ENCODE measurements at regions not wholly inside any gene's neighbourhood (a gene's known extent, or its start where the extent isn't known, plus 50 kb on each side); places are given as distances from the start of the nearest gene placed in this dataset.
A peak's percentile ranks its signal among the peaks of the same experiment; 100 is the strongest.
"Not testable (repeated sequence)": the region's sequence is repeated elsewhere in the genome, so short reads cannot be mapped to it uniquely, and the experiment has no call there.

DNA sequence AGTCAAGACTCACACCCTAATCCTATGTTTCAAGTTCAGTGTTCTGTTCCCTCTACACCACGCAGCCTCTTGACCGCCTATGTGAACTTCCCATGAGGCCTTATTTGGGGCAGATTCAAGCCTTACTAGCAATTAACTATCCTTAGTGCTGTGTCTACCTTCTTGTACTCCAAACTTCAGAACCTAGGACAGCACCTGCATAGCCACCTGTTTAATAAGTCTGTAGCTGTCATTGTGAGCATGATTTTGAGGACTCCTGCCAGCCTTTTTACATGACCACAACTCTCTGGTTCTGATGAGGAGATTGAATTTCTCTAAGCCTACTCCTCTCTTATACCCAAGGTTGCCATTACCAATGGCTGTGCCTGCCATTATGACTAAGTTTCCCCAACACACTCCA is 50.8 kb upstream of the PCSK1 start:
- DNase-seq (ENCODE audit: low read depth in 2 of 2) = peak; percentile 30 to 71

DNA sequence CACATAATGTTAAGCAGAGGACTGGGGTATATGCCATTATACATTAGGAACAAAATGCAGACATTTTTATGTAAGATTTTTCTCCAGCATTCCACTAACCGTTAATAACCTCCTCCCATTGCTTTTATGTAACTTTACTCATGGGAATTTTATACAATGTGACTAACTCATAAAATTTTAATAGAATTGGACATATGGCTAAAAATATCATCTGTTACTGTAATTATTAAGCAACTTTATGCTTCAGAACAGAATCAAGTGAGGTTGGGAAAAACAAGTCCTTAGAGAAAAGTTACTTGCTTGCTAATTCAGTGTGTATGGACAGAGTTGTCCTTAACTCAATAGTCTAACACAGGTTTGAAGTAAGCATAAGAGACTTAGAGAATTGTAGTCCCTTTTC is 54.8 kb upstream of the PCSK1 start:
- no peak for DNase-seq (ENCODE audit: low read depth in 2 of 2)

DNA sequence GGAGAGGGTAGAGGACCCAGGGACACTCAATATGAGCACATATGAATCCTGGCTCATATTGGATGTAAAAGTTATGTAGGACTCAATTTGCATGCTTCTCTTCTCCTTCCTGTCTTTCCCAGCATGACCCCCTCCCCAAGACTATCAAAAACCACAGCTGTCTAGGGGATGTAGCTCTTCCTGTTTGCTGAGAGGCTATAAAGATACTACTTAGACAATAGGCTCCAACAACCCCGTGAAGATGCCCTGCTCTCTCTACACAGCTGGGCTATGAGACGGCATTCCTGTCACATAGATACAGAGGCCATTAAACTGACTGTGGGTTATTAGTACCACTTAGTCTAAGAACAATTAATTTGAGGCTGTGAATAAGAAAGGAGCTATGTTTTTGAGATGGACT is 56.5 kb upstream of the PCSK1 start:
- no peak for DNase-seq (ENCODE audit: low read depth in 2 of 2)

DNA sequence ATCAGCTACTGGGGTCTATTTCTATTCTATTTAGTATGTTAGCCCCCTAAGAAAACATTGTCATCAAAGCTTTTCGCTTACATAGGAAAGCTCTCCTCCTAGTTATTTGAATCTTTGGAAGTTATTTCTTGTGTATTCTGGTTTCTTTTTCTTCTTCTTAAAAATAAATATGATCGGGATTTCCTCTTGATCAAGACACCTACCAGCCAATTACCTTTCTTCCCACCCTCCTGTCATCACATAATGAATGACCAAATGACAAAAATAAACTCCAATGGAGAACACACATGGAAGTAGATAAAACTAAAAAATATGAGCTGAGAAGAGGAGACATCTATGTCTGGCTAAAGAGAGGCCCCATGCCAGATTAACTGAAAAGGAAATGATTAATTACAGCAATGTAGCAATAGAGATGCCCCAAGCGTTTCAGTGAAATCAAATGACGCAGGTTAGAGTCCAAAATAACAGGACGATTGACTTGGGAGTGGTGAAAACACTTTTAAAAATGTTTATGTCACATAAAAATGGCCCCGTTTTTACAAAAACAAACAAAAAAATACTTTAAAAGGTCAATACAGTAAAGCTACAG is 59.5 kb upstream of the PCSK1 start:
- DNase-seq (ENCODE audit: low read depth in 2 of 2) = peak; percentile 2 to 5

GRCh38 chr5:96493219-96493790 is 60.3 kb upstream of the PCSK1 start:
- no peak for DNase-seq (ENCODE audit: low read depth in 2 of 2)

DNA sequence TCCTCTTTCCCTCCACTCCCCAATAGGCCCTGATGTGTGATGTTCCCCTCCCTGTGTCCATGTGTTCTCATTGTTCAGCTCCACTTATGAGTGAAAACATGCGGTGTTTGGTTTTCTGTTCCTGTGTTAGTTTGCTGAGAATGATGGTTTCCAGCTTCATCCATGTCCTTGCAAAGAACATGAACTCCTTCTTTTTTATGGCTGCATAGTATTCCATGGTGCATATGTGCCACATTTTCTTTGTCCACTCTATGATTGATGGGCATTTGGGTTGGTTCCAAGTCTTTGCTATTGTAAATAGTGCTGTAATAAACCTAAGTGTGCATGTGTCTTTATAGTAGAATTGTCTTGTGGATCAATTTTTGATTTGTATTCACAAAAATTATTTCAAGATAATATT is 62.4 kb upstream of the PCSK1 start:
- not testable (repeated sequence) for DNase-seq (ENCODE audit: low read depth in 2 of 2)

- not testable (repeated sequence) for DNase-seq (ENCODE audit: low read depth in 2 of 2)
Measured at GRCh38 chr5:96497027-96497426, 64.0 kb upstream of the PCSK1 start.

DNA sequence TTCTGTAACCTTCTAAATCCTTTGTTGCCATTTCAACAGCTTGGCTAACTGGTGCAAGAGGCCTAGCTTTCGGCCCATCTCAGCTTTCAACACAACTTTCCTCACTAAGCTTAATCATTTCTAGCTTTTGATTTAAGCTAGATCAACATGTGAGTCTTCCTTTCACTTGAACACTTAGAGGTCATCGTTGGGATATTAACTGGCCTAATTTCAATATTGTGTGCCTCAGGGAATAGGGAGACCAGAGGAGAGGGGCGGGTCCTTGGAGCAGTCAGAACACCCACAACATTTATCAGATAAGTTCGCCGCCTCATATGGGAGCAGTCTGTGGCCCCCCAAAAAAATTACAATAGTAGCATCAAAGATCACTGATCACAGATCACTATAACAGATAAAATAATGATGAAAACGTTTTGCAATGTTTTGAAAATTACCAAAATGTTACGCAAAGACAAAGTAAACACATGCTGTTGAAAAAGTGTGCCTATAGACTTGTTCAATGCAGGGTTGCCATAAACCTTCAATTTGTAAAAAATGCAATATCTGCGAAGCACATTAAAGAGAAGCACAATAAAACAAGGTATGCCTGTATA is 66.8 kb upstream of the PCSK1 start:
- DNase-seq (ENCODE audit: low read depth in 2 of 2) = no peak

DNA sequence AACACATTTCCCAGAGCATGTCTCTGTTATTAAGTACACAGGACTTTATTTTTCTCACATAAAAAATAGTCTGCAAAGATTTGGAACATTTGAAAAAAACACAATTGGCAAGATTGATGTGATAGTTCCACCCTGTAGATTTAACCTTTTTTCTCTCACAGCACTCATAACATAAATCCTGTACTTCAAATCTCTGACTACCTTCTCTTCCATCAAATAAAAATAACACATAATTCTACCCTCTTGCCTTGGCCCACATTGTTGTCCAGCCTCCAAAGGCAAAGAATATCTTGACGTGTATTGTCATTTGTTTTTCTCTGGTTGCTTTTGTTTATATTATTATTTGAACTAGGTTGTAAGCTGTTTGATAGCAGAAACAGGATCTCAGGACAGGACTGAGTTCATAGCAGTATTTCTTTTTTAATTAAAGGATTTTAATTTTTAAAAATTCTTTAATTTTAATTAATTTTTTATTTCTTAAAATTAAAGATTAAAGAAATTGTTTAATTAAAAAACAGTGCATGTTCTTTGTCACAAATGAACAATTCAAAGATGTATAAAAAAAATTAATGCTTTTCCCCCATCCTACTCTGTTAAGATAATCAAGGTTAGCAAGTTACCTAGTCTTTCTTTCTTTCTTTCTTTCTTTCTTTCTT is 69.1 kb upstream of the PCSK1 start:
- DNase-seq (ENCODE audit: low read depth in 2 of 2) = no peak

DNA sequence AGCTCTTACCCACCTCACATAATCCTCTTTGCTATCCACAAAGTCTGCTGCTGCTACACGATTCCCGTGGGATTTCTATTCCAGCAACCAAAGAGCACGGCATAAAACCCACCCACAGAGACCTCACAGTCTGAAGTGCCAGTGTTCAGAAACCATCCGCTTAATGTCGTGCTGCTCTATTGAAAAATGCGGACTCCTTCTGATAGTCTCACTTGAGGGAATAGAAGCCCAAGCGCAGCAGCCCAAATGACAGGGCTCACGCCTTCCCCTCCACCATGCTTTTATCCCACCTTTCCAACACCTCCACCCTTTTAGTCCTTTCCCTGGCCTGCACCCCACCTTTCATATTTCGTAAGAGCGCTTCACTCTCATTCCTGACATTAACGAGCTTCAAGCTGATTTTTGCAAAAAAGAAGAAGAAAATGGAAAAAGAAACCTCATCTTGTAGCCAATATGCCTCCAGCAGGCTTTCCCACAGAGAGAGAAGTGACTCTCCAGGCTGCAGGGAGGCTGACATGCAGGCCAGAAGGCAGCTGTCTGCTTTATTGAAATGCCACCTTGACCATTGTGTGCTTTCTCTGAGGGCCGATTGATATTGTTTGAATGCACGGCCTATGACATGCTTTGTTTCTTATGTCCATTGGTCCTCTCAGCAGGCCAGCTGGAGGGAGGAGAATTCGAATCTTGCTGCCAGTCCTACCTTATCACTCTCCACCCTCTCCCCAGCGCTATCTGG is 70.6 kb upstream of the PCSK1 start:
- no peak for DNase-seq (ENCODE audit: low read depth in 2 of 2)

- DNase-seq (ENCODE audit: low read depth in 2 of 2) = no peak
Measured at GRCh38 chr5:96506376-96506775, 73.3 kb upstream of the PCSK1 start.

- DNase-seq (ENCODE audit: low read depth in 2 of 2) = no peak
Measured at GRCh38 chr5:96506866-96507527, 73.9 kb upstream of the PCSK1 start.

DNA sequence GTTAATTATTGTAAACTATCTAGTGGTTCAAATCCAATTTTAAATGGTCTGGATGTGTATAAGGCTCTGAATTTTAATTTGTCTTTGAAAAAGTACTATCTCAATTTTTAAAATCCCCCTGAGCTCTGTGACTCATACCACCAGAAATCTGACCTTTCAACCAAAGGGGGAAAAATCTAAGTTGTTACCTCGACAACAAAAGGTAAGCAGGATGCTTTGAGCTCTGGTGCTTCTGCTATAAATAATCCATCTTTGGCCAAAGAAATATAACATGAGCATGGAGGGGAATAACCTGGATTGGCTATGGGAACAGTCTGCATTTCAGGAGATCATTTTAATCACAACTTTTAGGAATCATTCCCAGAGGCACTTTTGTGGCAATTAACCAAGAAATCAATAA is 76.3 kb upstream of the PCSK1 start:
- DNase-seq (ENCODE audit: low read depth in 2 of 2) = peak in 1 of 2 donors; percentile 40

- DNase-seq (ENCODE audit: low read depth in 2 of 2) = peak in 1 of 2 donors; percentile 12
Measured at GRCh38 chr5:96509721-96510350, 76.8 kb upstream of the PCSK1 start.

GRCh38 chr5:96516631-96517071 is 83.6 kb upstream of the PCSK1 start:
- no peak for DNase-seq (ENCODE audit: low read depth in 2 of 2)

GRCh38 chr5:96517295-96517694 is 84.2 kb upstream of the PCSK1 start:
- DNase-seq (ENCODE audit: low read depth in 2 of 2) = peak in 1 of 2 donors; percentile 43

- DNase-seq (ENCODE audit: low read depth in 2 of 2) = no peak
Measured at GRCh38 chr5:96520345-96520744, 87.3 kb upstream of the PCSK1 start.

GRCh38 chr5:96522635-96523355 is 89.7 kb upstream of the PCSK1 start:
- no peak for DNase-seq (ENCODE audit: low read depth in 2 of 2)

DNA sequence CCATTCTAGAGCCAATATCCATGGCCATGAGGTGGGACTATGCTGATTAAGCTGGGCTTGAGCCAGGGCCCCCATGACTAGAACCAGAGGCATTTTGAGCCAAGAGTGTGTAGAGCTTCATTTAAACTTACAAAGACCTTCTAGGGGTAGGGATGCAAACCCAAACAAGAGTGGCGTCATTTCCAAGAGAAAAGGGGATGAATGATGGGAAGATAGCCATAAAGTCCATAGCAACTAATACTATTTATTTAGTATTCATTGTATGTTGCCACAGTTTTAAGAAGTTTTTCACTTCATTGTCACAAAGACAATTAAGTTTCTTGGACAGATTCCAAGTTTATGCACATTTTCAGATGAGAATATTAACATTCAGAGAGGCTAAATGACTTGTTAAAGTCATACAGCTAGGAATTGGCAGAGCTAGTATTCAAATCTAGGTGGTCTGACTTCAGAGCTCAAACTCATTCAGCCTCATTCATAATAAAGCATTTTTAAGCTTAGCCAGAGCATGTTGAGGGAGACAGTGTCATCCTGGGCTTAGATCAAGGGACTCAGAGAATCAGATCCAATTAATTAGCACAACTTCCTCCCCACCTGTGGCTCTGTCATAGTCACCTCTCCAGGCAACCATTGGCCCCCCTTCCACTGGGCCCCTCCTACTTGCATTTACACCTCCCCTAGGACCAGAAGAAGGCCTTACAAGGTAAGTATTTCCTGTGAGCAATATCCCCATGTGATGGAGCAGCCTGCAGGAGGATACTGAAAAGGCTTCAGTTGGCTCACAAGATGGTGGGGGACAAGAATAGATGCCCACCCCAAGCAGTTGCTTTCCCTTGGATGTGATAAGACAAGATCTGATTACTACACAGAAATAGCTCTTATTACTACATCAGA is 95.0 kb upstream of the PCSK1 start:
- DNase-seq (ENCODE audit: low read depth in 2 of 2) = peak in 1 of 2 donors; percentile 41

Data from dermis microvascular lymphatic vessel endothelial cell (primary cell).